HUES48 (cell line): ENCODE measurements at regions not wholly inside any gene's neighbourhood (a gene's known extent, or its start where the extent isn't known, plus 50 kb on each side); places are given as distances from the start of the nearest gene placed in this dataset.
"Not testable (repeated sequence)": the region's sequence is repeated elsewhere in the genome, so short reads cannot be mapped to it uniquely, and the experiment has no call there.

ENCODE experiments used
- H3K27ac ChIP-seq: one replicate; pipeline ENCODE4 v1.7.0; 2013; ENCODE audit warnings: low read depth, low read length, inconsistent platforms
- H3K27me3 ChIP-seq: 2 replicates; pipeline ENCODE4 v1.6.1; 2013; ENCODE audit warnings: mild to moderate bottlenecking, low read length; ENCODE audit not compliant: control insufficient read depth, insufficient read depth
- H3K36me3 ChIP-seq: 2 replicates; pipeline ENCODE4 v1.6.1; 2013; ENCODE audit warnings: low read length; ENCODE audit not compliant: control insufficient read depth, insufficient read depth
- H3K4me1 ChIP-seq: 2 replicates; pipeline ENCODE4 v1.6.1; 2013; ENCODE audit warnings: mild to moderate bottlenecking, low read length; ENCODE audit not compliant: control insufficient read depth, insufficient read depth
- H3K4me3 ChIP-seq: 2 replicates; pipeline ENCODE4 v1.5.1; 2013; ENCODE audit warnings: mild to moderate bottlenecking, low read depth, low read length
- H3K9ac ChIP-seq: 2 replicates; pipeline ENCODE4 v1.6.1; 2013; ENCODE audit warnings: mild to moderate bottlenecking, low read depth, low read length, moderate library complexity
- H3K9me3 ChIP-seq: 2 replicates; pipeline ENCODE4 v1.6.1; 2013; ENCODE audit warnings: low read length; ENCODE audit not compliant: control insufficient read depth, insufficient read depth

DNA sequence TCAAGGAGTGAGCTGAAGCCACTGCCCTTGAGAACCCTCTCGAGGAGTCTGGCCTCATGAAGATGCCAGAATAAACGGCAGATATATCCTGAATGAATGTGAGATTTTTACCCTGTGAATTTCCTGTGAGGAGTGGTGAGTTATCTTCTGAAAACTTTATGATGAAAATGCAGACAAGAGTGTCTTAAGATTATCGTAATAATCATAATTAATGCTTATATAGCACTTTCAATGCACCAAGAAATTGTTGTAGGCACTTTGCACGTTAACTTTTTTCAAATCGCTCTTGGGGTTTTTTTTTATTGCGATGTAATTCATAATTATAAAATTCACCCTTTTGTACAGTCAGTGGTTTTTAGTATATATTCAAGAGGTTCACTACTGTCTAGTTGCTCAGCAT is 2924.6 kb upstream of the OR11H1 start:
- peaks cover 90% of the 10 kb centered on the region for H3K9me3 ChIP-seq
- H3K27me3 ChIP-seq, H3K27ac ChIP-seq, H3K4me1 ChIP-seq, H3K4me3 ChIP-seq, H3K36me3 ChIP-seq, H3K9ac ChIP-seq: not testable (repeated sequence)

DNA sequence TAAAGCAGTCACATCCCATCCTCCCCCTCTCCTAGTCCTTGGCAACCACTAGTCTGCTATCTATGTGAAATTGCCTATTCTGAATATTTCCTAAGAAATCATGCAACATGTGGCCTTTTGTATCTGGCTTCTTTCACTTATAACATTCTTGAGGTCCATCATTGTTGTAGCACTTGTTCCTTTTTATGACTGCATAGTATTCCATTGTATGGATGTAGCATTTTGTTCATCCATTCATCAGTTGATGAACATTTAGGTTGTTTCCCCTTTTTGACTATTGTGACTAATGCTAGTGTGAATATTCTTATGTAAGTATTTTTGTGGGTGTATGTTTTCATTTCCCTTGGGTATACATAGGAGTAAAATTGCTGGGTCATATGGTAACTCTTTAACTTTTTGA is 2924.2 kb upstream of the OR11H1 start:
- not testable (repeated sequence) for H3K36me3 ChIP-seq, H3K9ac ChIP-seq, H3K4me3 ChIP-seq, H3K27me3 ChIP-seq, H3K4me1 ChIP-seq, H3K27ac ChIP-seq
- peaks cover 90% of the 10 kb centered on the region for H3K9me3 ChIP-seq

DNA sequence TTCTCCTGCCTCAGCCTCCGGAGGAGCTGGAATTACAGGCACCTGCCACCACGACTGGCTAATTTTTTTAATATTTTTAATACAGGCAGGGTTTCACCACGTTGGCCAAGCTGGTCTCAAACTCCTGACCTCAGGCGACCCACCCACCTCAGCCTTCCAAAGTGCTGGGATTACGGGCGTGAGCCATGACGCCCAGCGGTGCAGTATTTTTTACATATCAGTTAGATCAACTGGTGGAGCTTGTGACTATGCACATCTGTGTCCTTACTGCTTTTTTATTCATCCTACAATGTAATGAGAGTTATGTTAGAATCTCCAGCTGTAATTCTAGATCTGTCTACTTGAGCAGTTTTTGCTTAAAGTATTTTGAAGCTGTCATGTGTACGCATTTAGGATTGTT is 2919.5 kb upstream of the OR11H1 start:
- H3K4me1 ChIP-seq, H3K36me3 ChIP-seq: not testable (repeated sequence)
- H3K9me3 ChIP-seq = peaks cover 71% of the 10 kb centered on the region

DNA sequence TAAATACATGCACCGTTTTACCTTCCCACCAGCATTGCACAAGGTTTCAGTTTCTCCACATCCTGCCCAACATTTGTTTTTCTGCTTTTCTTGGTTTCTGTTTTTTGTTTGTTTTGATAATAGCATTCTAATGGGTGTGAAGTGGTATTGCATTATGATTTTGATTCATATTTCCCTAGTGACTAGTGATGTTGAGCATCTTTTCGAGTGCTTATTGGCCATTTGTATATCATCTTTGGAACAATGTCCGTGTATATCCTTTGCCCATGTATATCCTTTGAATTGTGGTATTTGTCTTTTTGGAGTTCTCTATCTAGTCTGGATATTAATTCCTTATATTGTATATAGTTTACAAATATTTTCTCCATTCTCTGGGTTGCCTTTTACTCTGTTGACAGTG is 2914.8 kb upstream of the OR11H1 start:
- Histone ChIP-seq H3K4me3 (no peak overlapping the region), H3K36me3 (no peaks in the 10 kb centered on the region), H3K4me1 (no peaks in the 10 kb centered on the region), H3K9me3 (peaks cover 54% of the 10 kb centered on the region), H3K9ac (no peak overlapping the region), H3K27me3 (no peaks in the 10 kb centered on the region), H3K27ac (no peak overlapping the region)

More for the DNA sequence above, 2919.5 kb upstream of the OR11H1 start:
- not testable (repeated sequence) for H3K4me3 ChIP-seq, H3K27ac ChIP-seq, H3K27me3 ChIP-seq, H3K9ac ChIP-seq

DNA sequence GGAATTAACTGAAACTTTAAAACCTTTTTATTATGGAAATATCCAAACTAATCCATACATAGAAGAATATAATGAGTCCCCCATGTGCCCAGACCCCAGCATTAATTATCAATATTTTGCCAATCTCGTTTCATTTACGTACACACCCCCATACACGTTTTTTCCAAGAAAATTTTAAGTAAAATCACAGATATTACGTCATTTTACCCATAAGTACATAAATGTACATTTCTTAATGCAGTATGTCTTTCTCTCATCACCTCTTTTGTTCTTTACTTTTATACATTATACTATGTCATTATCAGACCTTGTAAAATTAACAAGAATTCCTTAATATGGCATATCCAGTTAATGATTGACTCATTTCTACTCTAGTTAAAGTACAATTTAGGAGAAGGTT is 2914.1 kb upstream of the OR11H1 start:
- peaks cover 51% of the 10 kb centered on the region for H3K9me3 ChIP-seq

DNA sequence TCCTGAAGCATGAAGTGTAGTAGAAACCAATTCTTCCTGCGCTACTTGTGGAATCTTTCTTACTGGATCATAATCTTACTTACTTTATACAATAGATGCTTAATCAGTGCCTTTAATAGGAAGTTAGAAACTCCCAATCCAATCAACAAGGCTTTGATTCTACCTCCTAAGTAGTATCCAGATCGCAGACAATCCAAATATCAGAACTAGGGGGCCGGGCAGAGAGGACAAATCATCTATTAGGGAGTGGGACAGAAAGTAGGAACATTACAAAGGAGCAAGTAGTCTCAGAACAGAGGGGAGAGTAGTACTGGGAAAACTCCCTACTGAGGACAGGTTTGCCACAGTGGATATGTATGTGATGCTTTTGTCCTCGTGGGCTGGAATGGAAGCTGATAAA is 2901.1 kb upstream of the OR11H1 start:
- H3K36me3 ChIP-seq, H3K27ac ChIP-seq, H3K4me3 ChIP-seq, H3K27me3 ChIP-seq, H3K9ac ChIP-seq, H3K4me1 ChIP-seq: not testable (repeated sequence)
- H3K9me3 ChIP-seq = peaks cover 62% of the 10 kb centered on the region

More for the DNA sequence above, 2914.1 kb upstream of the OR11H1 start:
- H3K4me1 ChIP-seq, H3K9ac ChIP-seq, H3K4me3 ChIP-seq, H3K27me3 ChIP-seq, H3K27ac ChIP-seq, H3K36me3 ChIP-seq: not testable (repeated sequence)

DNA sequence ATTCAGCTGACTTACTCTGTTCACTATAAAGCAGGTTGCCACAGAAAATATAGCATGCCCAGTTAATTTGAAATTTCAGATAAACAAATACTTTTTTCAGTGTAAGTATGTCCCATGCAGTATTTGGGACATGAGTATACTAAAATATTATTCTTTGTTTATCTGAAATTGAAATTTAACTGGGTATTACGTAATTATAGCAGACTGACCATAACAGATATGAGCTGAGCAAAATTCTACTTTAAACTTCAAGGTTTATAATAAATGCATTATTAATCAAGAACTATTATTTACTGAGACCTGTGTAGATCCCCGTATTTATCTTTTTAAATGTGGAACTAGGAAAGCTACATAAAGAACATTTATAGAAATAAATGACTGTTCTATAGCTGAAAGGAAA is 2898.2 kb upstream of the OR11H1 start:
- H3K9me3 ChIP-seq = peaks cover 55% of the 10 kb centered on the region
- H3K4me3 ChIP-seq = not testable (repeated sequence)

DNA sequence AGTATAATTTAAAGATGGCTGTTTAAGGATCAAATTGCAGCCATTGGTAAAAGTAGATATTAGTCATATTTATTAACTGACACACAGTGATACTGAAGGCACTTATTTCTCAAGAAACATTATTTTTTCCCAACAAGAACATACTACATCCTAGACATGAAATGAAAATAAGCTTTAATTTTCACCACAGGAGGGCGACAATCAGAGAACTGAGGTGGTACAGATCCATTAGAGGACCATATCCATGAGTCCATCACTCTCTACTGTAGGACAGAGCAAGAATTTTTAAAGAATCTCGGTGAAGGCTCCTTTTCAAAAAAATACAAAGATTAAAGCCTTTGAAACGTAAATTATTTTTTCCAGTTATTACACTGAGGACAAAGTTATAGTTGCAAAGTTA is 2897.0 kb upstream of the OR11H1 start:
- not testable (repeated sequence) for H3K9ac ChIP-seq, H3K4me3 ChIP-seq, H3K27ac ChIP-seq, H3K27me3 ChIP-seq, H3K4me1 ChIP-seq, H3K36me3 ChIP-seq
- peaks cover 63% of the 10 kb centered on the region for H3K9me3 ChIP-seq

More for the DNA sequence above, 2898.2 kb upstream of the OR11H1 start:
- not testable (repeated sequence) for H3K9ac ChIP-seq, H3K27me3 ChIP-seq, H3K4me1 ChIP-seq, H3K36me3 ChIP-seq, H3K27ac ChIP-seq

DNA sequence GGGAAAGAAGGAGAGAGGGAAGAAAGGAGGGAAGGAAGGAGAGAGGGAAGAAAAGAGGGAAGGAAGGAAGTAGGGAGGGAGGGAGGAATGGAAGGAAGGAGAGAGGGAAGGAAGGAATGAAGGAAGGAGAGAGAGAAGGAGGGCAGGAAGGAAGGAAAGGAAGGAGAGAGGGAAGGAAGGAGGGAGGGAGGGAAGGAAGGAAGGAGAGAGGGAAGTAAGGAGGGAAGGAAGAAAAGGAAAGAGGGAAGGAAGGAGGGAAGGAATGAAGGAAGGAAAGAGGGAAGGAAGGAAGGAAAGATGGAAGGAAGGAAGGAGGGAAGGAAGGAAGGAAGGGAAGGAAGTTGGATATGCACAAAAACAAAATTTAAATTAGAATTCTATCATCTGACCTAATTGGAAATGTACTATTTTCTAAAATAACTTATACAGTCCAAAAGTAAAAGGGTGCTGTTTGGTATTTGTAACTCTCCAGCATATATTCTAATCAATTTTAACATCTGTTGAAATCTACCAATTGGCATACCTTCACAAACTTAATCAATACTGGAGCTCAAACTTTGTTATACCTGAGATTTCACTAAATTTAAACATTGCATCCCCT is 2890.3 kb upstream of the OR11H1 start:
- H3K9ac ChIP-seq, H3K4me3 ChIP-seq, H3K27ac ChIP-seq, H3K27me3 ChIP-seq, H3K36me3 ChIP-seq, H3K4me1 ChIP-seq: not testable (repeated sequence)
- H3K9me3 ChIP-seq = peaks cover 66% of the 10 kb centered on the region

DNA sequence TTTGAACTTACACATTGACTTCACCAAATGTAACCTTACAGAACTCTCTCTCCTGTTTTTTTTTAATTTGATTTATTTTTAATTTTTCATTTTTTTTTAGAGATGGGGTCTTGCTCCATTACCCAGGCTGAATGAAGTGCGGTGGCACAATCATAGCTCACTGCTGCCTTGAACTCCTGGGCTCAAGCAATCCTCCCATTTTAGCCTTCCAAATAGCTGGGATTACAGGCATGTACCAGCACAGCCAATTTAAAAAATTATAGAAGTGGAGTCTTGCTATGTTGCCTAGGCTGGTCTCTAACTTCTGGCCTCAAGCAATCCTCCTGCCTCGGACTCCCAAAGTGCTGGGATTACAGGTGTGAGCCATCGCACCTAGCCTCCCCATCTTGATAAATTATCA is 2889.7 kb upstream of the OR11H1 start:
- H3K9ac ChIP-seq, H3K27ac ChIP-seq, H3K36me3 ChIP-seq, H3K27me3 ChIP-seq, H3K4me3 ChIP-seq, H3K4me1 ChIP-seq: not testable (repeated sequence)
- H3K9me3 ChIP-seq = peaks cover 66% of the 10 kb centered on the region
